ENCODE measurements at regions not wholly inside any gene's neighbourhood (a gene's known extent, or its start where the extent isn't known, plus 50 kb on each side); places are given as distances from the start of the nearest gene placed in this dataset.

GRCh38 chr10:61847087-61847486 lies 54.4 kb upstream of the ARID5B start:
- DNase-seq (ENCODE audit: insufficient read length, low spot score) (no peak), FAIRE-seq (no peak)
- TF ChIP-seq, protein P1, sequence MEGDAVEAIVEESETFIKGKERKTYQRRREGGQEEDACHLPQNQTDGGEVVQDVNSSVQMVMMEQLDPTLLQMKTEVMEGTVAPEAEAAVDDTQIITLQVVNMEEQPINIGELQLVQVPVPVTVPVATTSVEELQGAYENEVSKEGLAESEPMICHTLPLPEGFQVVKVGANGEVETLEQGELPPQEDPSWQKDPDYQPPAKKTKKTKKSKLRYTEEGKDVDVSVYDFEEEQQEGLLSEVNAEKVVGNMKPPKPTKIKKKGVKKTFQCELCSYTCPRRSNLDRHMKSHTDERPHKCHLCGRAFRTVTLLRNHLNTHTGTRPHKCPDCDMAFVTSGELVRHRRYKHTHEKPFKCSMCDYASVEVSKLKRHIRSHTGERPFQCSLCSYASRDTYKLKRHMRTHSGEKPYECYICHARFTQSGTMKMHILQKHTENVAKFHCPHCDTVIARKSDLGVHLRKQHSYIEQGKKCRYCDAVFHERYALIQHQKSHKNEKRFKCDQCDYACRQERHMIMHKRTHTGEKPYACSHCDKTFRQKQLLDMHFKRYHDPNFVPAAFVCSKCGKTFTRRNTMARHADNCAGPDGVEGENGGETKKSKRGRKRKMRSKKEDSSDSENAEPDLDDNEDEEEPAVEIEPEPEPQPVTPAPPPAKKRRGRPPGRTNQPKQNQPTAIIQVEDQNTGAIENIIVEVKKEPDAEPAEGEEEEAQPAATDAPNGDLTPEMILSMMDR (IDR thresholded peaks at IDR 0.05; ENCODE audit: insufficient read depth, missing control alignments) = no peak

- DNase-seq (ENCODE audit: insufficient read length, low spot score) (no peak), FAIRE-seq (no peak)
- TF ChIP-seq, protein P1 (IDR thresholded peaks at IDR 0.05; ENCODE audit: insufficient read depth, missing control alignments) = no peak
These were observed 53.9 kb upstream of the ARID5B start for GRCh38 chr10:61847640-61848039.

DNA sequence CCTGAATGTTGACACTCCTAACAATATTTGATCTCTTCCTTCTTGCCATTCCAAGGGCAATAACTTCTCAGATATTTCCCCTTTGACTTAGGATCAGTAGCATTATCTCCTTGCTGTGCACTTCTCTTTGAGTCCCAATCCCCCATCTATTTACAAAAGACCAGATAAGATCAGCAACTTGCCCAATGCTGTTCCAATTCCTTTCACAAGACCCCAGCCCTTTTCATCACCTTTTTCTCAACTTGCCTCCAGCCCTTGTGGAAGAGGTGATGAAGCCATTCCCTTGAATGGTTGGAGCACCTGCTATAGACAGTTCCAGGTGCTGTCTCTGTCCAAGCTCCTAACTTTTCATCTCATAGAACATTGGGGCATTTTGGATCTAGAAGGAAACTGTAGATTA lies 51.1 kb upstream of the ARID5B start:
- FAIRE-seq (no peak), DNase-seq (ENCODE audit: insufficient read length, low spot score) (no peak)
- TF ChIP-seq, protein P1 (IDR thresholded peaks at IDR 0.05; ENCODE audit: insufficient read depth, missing control alignments) = no peak

Measured in D721Med (cell line).